NT2/D1 (cell line): ENCODE measurements at regions not wholly inside any gene's neighbourhood (a gene's known extent, or its start where the extent isn't known, plus 50 kb on each side); places are given as distances from the start of the nearest gene placed in this dataset.

Source experiments
- SUZ12 ChIP-seq: IDR thresholded peaks from 2 replicates; pipeline ENCODE4 v1.6.1; 2011; ENCODE audit not compliant: insufficient read length, insufficient read depth; ENCODE audit errors: extremely low read depth
- ZNF274 ChIP-seq: IDR thresholded peaks from 2 replicates; pipeline ENCODE4 v1.6.1; 2011; ENCODE audit warnings: mild to moderate bottlenecking, low read depth, low read length

GRCh38 chr9:99681113-99681512 is 140.6 kb upstream of the NR4A3 start:
- no peak for TF ChIP-seq ZNF274
- no peak for TF ChIP-seq SUZ12
